Choroid plexus epithelial cell (primary cell): ENCODE measurements at regions not wholly inside any gene's neighbourhood (a gene's known extent, or its start where the extent isn't known, plus 50 kb on each side); places are given as distances from the start of the nearest gene placed in this dataset.

Source experiments
- DNase-seq: peaks from one replicate; pipeline ENCODE4 v3.0.0-alpha.2; 2010; ENCODE audit warnings: low read depth
- H3K4me3 ChIP-seq: 2 replicates; pipeline ENCODE4 v1.5.1; 2011; ENCODE audit warnings: low read depth, mild to moderate bottlenecking, control low read depth, low read length, moderate library complexity
- TF ChIP-seq, protein P1 (sequence below): conservative IDR thresholded peaks from 2 replicates; pipeline ENCODE4 v1.5.1; 2011; ENCODE audit warnings: low read depth, mild to moderate bottlenecking, control low read depth, inconsistent platforms, low read length, moderate library complexity

DNA sequence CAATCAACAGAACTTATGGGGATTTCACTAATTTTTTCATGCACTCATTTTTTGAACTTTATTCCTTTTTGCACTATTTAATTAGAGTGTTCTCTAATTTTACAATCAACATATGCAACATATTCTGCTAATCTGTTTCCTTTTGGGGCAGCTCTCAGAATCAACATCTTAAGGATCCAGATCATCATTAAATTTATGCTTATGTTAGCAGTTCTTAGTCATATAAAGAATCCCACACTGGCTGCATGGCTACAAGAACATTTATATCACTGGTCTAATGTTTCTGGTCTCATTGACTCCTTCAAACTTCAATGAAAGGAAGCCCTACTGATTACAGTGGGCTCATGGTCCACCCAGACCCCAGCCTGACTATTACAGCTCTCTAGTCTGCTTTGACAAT lies 245.2 kb downstream of the RBM26 start:
- no peak overlapping the region for H3K4me3 ChIP-seq
- TF ChIP-seq, protein P1, sequence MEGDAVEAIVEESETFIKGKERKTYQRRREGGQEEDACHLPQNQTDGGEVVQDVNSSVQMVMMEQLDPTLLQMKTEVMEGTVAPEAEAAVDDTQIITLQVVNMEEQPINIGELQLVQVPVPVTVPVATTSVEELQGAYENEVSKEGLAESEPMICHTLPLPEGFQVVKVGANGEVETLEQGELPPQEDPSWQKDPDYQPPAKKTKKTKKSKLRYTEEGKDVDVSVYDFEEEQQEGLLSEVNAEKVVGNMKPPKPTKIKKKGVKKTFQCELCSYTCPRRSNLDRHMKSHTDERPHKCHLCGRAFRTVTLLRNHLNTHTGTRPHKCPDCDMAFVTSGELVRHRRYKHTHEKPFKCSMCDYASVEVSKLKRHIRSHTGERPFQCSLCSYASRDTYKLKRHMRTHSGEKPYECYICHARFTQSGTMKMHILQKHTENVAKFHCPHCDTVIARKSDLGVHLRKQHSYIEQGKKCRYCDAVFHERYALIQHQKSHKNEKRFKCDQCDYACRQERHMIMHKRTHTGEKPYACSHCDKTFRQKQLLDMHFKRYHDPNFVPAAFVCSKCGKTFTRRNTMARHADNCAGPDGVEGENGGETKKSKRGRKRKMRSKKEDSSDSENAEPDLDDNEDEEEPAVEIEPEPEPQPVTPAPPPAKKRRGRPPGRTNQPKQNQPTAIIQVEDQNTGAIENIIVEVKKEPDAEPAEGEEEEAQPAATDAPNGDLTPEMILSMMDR, result no peak
- DNase-seq, result no peak

- TF ChIP-seq, protein P1, result no peak
- no peak overlapping the region for H3K4me3 ChIP-seq
- no peak for DNase-seq
Observed at GRCh38 chr13:79155883-79156282, 250.2 kb downstream of the RBM26 start.

DNA sequence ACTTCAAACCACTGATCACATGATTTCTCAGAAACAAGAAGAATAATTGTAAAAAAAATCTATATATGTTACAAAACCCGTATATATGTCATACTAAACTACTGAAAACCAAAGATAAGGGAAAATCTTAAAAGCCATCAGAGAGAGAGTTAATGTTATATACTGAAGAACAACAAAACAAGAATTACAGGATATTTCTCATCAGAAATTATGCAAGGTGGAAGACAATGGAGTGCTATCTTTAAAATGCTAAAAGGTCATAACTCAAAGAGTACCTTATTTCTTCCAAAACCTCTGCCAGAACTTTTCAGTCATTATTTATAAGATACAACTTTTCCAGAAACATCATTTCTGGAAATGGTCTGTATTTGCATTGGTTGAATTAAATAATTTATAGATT lies 256.8 kb downstream of the RBM26 start:
- no peak overlapping the region for H3K4me3 ChIP-seq
- TF ChIP-seq, protein P1, result no peak
- no peak for DNase-seq

DNA sequence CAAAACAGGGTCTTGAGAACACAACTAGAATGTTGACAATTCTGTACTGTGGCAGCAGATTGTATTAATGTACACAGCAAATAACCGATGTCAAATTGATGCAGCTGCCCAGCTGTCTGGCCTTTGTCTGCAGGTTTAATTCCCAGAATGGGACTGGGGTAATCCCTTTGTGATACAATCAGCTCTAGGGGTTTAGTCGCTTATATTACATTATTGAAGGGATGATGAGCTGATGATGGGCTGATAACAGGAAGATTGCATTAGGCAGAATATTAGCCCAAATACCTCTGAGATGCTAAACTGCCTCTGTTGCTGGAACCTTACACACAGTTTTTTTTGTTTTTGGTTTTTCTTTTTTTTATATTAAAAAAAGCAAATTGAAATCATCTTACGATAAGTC lies 265.0 kb downstream of the RBM26 start:
- H3K4me3 ChIP-seq, result no peak overlapping the region
- TF ChIP-seq, protein P1, result no peak
- DNase-seq, result no peak

DNA sequence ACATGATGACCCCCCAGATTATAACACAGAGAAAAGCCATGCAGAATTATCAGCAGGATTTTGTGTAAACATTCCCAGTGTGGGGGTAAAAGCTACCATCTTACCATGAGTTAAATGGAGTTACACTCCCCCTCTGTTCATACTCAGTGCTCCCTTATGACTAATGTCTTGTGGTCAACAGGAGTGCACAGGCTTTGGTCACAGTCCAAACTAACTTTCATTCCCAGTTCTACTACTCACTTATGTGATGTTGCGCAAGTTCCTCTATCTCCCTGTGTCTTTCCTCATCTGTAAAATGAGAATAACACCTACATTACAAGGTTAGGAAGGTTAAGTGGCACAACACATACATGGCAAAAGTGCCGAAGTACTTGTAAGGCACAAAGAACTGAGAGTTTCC lies 277.9 kb downstream of the RBM26 start:
- no peak overlapping the region for H3K4me3 ChIP-seq
- DNase-seq, result peak; percentile 54
- TF ChIP-seq, protein P1, result no peak

GRCh38 chr13:79126706-79127105 lies 279.3 kb downstream of the RBM26 start:
- TF ChIP-seq, protein P1, result no peak
- DNase-seq, result no peak
- H3K4me3 ChIP-seq, result no peak overlapping the region

GRCh38 chr13:79124183-79124582 lies 281.9 kb downstream of the RBM26 start:
- TF ChIP-seq, protein P1, result no peak
- no peak for DNase-seq
- H3K4me3 ChIP-seq, result no peak overlapping the region
